Retinal pigment epithelial cell (primary cell): ENCODE measurements at regions not wholly inside any gene's neighbourhood (a gene's known extent, or its start where the extent isn't known, plus 50 kb on each side); places are given as distances from the start of the nearest gene placed in this dataset.

ENCODE experiments used
- DNase-seq: peaks from one replicate; pipeline ENCODE4 v3.0.0-alpha.2; 2010; ENCODE audit warnings: low read depth
- H3K4me3 ChIP-seq: 2 replicates; pipeline ENCODE4 v1.5.1; 2011; ENCODE audit warnings: mild to moderate bottlenecking, low read length, control low read depth, moderate library complexity
- TF ChIP-seq, protein P1 (sequence below): conservative IDR thresholded peaks from 2 replicates; pipeline ENCODE4 v1.5.1; 2011; ENCODE audit warnings: low read depth, low read length, control low read depth, inconsistent platforms

DNA sequence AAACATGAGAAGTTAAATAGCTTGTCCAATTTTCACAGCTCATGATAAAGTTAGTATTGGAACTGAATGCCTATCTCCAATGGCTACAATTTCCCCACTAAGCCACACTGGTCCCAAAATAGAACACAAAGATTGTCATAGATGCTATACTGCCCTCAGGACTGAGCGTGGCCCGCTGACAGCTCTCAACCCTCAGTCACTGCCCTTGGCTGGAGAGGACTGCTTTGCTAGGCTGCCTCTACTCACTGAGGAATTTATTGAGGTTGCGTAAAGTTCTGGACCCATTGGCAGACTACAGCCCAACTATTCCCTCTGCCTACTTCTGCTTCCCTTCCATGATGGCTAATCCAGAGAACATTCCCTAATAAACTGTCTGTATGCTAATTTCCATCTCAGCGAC lies 165.5 kb upstream of the BET1 start:
- no peak for DNase-seq
- TF ChIP-seq, protein P1, sequence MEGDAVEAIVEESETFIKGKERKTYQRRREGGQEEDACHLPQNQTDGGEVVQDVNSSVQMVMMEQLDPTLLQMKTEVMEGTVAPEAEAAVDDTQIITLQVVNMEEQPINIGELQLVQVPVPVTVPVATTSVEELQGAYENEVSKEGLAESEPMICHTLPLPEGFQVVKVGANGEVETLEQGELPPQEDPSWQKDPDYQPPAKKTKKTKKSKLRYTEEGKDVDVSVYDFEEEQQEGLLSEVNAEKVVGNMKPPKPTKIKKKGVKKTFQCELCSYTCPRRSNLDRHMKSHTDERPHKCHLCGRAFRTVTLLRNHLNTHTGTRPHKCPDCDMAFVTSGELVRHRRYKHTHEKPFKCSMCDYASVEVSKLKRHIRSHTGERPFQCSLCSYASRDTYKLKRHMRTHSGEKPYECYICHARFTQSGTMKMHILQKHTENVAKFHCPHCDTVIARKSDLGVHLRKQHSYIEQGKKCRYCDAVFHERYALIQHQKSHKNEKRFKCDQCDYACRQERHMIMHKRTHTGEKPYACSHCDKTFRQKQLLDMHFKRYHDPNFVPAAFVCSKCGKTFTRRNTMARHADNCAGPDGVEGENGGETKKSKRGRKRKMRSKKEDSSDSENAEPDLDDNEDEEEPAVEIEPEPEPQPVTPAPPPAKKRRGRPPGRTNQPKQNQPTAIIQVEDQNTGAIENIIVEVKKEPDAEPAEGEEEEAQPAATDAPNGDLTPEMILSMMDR = no peak
- no peak overlapping the region for H3K4me3 ChIP-seq

DNA sequence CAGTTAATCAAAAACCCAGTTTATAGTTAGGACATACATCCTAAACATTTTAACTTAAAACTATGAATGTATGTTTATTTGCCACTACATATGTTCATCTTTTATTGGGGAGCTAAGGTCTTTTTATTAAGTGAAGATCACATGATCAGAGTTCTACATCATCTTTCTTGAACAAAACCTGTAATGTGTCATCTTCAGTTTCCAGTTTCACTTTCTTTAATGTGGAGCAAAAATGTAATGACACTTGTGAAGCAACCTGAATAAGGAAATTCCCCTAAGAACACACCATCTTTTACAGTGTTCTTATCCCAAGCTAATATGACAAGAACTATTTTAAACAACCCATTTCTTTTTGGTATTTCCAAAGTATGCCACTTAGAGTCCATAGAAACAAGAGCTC lies 166.7 kb upstream of the BET1 start:
- DNase-seq = no peak
- no peak overlapping the region for H3K4me3 ChIP-seq

DNA sequence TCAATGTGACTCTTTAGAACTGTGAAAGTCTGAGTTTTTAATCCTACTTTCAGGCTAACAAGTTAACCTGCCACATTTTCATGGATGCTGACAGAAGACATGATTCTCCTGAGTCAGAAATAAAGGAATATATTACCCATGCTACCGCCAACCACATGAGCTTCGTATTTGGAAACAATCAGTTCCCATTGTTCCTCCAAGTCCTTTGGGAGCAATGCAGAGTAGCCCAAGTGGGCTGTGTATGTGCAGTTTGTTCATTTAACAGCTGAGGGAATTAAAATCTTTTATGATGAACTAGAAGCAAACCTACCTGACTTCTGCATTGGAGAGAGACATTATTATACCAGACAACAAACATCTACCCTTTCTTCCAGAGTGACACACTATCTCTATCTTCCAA lies 169.3 kb upstream of the BET1 start:
- TF ChIP-seq, protein P1 = no peak
- no peak for DNase-seq
- H3K4me3 ChIP-seq = no peak overlapping the region

More for the DNA sequence above, 166.7 kb upstream of the BET1 start:
- TF ChIP-seq, protein P1 = no peak

DNA sequence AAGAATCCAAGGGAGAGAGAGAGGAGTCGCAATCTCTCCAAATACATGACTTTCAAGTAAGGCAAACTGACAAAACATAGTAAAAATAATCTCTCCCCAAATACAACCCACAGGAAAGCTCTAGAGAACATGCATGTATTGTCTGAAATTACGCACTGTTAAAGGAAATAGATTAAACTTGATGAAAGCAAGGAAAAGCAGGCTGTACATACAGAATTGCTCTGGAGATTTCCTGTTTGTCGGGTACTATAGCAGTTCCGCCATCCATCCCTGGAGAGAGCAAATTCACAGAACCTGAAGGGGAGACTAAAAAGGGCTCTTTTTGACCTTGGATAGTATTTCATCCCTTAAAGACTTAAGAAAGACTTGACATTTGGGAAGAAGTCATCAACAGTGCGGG lies 170.2 kb upstream of the BET1 start:
- DNase-seq = no peak
- TF ChIP-seq, protein P1 = no peak
- H3K4me3 ChIP-seq = no peak overlapping the region

DNA sequence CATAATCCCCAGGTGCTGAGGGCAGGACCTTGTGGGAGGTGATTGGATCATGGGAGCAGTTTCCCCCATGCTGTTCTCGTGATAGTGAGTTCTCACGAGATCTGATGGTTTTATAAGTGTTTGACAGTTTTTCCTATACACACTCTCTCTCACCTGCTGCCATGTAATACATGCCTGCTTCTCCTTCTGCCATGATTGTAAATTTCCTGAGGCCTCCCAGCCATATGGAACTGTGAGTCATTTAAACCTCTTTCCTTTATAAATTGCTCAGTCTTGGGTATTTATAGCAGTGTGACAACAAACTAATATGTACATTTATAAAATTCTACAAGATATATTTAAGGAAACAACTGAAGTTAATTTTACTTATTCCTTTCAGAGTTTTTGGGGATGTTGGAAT lies 170.8 kb upstream of the BET1 start:
- no peak for DNase-seq
- TF ChIP-seq, protein P1 = no peak
- no peak overlapping the region for H3K4me3 ChIP-seq

DNA sequence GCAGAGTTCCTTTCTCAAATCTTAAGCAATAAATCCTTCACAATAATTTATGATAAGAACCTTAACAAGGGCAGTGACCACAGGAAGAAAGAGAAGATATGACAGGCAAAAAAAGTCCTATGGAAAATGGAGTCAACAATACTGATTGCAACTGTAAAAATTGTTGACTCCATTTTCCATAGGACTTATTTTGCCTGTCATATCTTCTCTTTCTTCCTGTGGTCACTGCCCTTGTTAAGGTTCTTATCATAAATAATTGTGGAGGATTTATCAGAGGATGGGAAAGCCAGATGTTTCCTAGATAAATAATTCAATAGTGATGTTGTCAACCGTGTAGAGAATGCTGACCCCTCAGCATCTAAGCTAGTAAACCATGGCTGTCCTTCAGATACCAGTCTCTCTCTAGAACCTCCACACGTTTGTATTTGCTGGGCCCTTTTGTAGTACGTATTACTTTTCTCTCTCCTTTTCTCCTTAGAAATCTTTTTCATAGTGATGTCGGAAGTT lies 172.6 kb upstream of the BET1 start:
- TF ChIP-seq, protein P1 = no peak
- no peak overlapping the region for H3K4me3 ChIP-seq
- no peak for DNase-seq

DNA sequence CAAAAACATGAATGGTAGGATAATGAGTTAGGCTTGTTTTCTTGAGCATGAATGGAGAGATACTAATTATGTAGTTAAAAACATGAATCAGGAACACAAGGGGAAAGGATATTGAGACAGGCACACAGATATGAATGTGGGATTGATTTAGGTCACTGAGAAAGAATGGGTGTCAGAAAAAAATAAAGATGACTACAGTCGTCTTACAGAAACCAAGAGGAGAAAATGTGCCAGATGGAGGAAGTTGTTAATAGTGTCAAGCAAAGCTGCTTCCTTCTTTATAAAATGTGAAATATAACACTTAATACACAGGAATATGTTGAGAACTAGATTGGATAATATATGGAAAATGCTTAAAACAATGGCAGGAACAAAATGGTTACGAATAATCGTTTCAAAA lies 173.3 kb upstream of the BET1 start:
- DNase-seq = no peak
- TF ChIP-seq, protein P1 = no peak
- H3K4me3 ChIP-seq = no peak overlapping the region
